GM23338 (cell line): ENCODE measurements at regions not wholly inside any gene's neighbourhood (a gene's known extent, or its start where the extent isn't known, plus 50 kb on each side); places are given as distances from the start of the nearest gene placed in this dataset.

Experiments used
- ATAC-seq: fragments of 200-7000 bp; cut with Tn5 transposase; 3 replicates; pipeline ENCODE4 v1.9.1; 2020
- DNase-seq: peaks from one replicate; pipeline ENCODE4 v3.0.0-alpha.2; 2015; ENCODE audit warnings: low spot score
- H2AFZ ChIP-seq: fragments of 200-600 bp; sonication (generic); 2 replicates; pipeline ENCODE4 v1.8.0; 2016; ENCODE audit warnings: antibody characterized with exemption, mild to moderate bottlenecking, moderate library complexity
- H3F3A ChIP-seq: fragments of 200-600 bp; sonication (generic); replicated peaks from 2 replicates; pipeline ENCODE4 v1.8.0; 2017; ENCODE audit warnings: antibody characterized with exemption, mixed run types, low read depth
- H3K27ac ChIP-seq: fragments of 200-600 bp; sonication (generic); 2 replicates; pipeline ENCODE4 v1.6.1; 2016; ENCODE audit warnings: low read depth
- H3K27me3 ChIP-seq: fragments of 200-600 bp; sonication (generic); 2 replicates; pipeline ENCODE4 v1.8.0; 2016; ENCODE audit warnings: mild to moderate bottlenecking, mixed run types, moderate library complexity; ENCODE audit not compliant: insufficient read depth
- H3K36me3 ChIP-seq: fragments of 200-600 bp; sonication (generic); 2 replicates; pipeline ENCODE4 v1.8.0; 2016; ENCODE audit warnings: mild to moderate bottlenecking; ENCODE audit not compliant: insufficient read depth
- H3K4me1 ChIP-seq: fragments of 200-600 bp; sonication (generic); 2 replicates; pipeline ENCODE4 v1.8.0; 2016; ENCODE audit warnings: mild to moderate bottlenecking, moderate library complexity; ENCODE audit not compliant: insufficient read depth
- H3K4me2 ChIP-seq: fragments of 200-600 bp; sonication (generic); 2 replicates; pipeline ENCODE4 v1.7.1; 2017; ENCODE audit warnings: mixed run types
- H3K4me3 ChIP-seq: fragments of 200-600 bp; sonication (generic); 2 replicates; pipeline ENCODE4 v1.6.1; 2016; ENCODE audit warnings: mixed run types
- H3K79me2 ChIP-seq: fragments of 200-600 bp; sonication (generic); replicated peaks from 2 replicates; pipeline ENCODE4 v1.8.0; 2017; ENCODE audit warnings: mild to moderate bottlenecking; ENCODE audit not compliant: insufficient read depth
- H3K9me2 ChIP-seq: fragments of 200-600 bp; sonication (generic); 2 replicates; pipeline ENCODE4 v1.8.0; 2017; ENCODE audit not compliant: insufficient read depth
- H4K20me1 ChIP-seq: fragments of 200-600 bp; sonication (generic); replicated peaks from 2 replicates; pipeline ENCODE4 v1.8.0; 2017; ENCODE audit warnings: mild to moderate bottlenecking; ENCODE audit not compliant: insufficient read depth
- H3K27ac Mint-ChIP-seq: 2 replicates; pipeline ENCODE4 v1.8.0; 2020; ENCODE audit warnings: inconsistent platforms, mild to moderate bottlenecking, moderate library complexity, mixed read lengths
- H3K27me3 Mint-ChIP-seq: 3 replicates; pipeline ENCODE4 v1.8.0; 2022; ENCODE audit warnings: low read depth, mild to moderate bottlenecking, moderate library complexity, mixed read lengths, inconsistent platforms; ENCODE audit not compliant: insufficient read depth, poor library complexity
- H3K36me3 Mint-ChIP-seq: 3 replicates; pipeline ENCODE4 v1.8.0; 2021; ENCODE audit warnings: low read depth, mild to moderate bottlenecking, inconsistent platforms, moderate library complexity, mixed read lengths
- H3K4me1 Mint-ChIP-seq: 3 replicates; pipeline ENCODE4 v1.8.0; 2020; ENCODE audit warnings: mild to moderate bottlenecking, inconsistent platforms, mixed read lengths
- H3K4me3 Mint-ChIP-seq: 3 replicates; pipeline ENCODE4 v1.8.0; 2021; ENCODE audit warnings: moderate library complexity, mild to moderate bottlenecking, inconsistent platforms, mixed read lengths
- H3K9me3 Mint-ChIP-seq: 3 replicates; pipeline ENCODE4 v1.8.0; 2020; ENCODE audit warnings: moderate library complexity, mild to moderate bottlenecking, inconsistent platforms, mixed read lengths
- CREB1 ChIP-seq: fragments of 250-450 bp; sonication (Bioruptor Pico); IDR thresholded peaks from 2 replicates; pipeline ENCODE4 v1.5.0; 2020; ENCODE audit warnings: low read depth, mild to moderate bottlenecking, moderate library complexity
- CTCF ChIP-seq, 2 experiments: fragments of 200-600 bp in 1 of 2; sonication (generic) in 1 of 2; conservative IDR thresholded peaks; 2 replicates each; pipeline versions ENCODE4 v1.5.1 to v1.6.1; 2016 to 2017; ENCODE audit warnings: antibody characterized with exemption in 2 of 2, low read depth in 2 of 2, mild to moderate bottlenecking in 2 of 2, moderate library complexity in 1 of 2
- ETS1 ChIP-seq: IDR thresholded peaks from 2 replicates; pipeline ENCODE4 v1.6.1; 2016; ENCODE audit warnings: antibody characterized with exemption
- EZH2phosphoT487 ChIP-seq: fragments of 200-600 bp; sonication (generic); IDR thresholded peaks from one replicate; pipeline ENCODE4 v1.8.1; 2018; ENCODE audit warnings: antibody characterized with exemption; ENCODE audit not compliant: unreplicated experiment
- JUNB ChIP-seq: IDR thresholded peaks from one replicate; pipeline ENCODE4 v1.6.1; 2016; ENCODE audit warnings: antibody characterized with exemption; ENCODE audit not compliant: unreplicated experiment
- NANOG ChIP-seq: IDR thresholded peaks from 2 replicates; pipeline ENCODE4 v1.6.1; 2016; ENCODE audit warnings: antibody characterized with exemption, borderline replicate concordance
- POLR2AphosphoS5 ChIP-seq: IDR thresholded peaks from 2 replicates; pipeline ENCODE4 v1.6.1; 2016; ENCODE audit warnings: antibody characterized with exemption, low read depth
- REST ChIP-seq: IDR thresholded peaks from one replicate; pipeline ENCODE4 v1.6.1; 2018; ENCODE audit warnings: antibody characterized with exemption; ENCODE audit not compliant: unreplicated experiment
- STAT1 ChIP-seq: IDR thresholded peaks from one replicate; pipeline ENCODE4 v1.6.1; 2016; ENCODE audit warnings: antibody characterized with exemption; ENCODE audit not compliant: unreplicated experiment
- ZNF114 ChIP-seq: fragments of 250-450 bp; sonication (Bioruptor Pico); IDR thresholded peaks from 2 replicates; pipeline ENCODE4 v1.5.0; 2020; ENCODE audit warnings: mild to moderate bottlenecking, moderate library complexity
- ZNF331 ChIP-seq: fragments of 250-450 bp; sonication (Bioruptor Pico); IDR thresholded peaks from 2 replicates; pipeline ENCODE4 v1.5.0; 2020; ENCODE audit warnings: low read depth, mild to moderate bottlenecking, moderate library complexity
- TF ChIP-seq, protein P1 (sequence below): fragments of 250-450 bp; sonication (Bioruptor Pico); IDR thresholded peaks from 2 replicates; pipeline ENCODE4 v1.5.0; 2020; ENCODE audit warnings: mild to moderate bottlenecking, moderate library complexity

DNA sequence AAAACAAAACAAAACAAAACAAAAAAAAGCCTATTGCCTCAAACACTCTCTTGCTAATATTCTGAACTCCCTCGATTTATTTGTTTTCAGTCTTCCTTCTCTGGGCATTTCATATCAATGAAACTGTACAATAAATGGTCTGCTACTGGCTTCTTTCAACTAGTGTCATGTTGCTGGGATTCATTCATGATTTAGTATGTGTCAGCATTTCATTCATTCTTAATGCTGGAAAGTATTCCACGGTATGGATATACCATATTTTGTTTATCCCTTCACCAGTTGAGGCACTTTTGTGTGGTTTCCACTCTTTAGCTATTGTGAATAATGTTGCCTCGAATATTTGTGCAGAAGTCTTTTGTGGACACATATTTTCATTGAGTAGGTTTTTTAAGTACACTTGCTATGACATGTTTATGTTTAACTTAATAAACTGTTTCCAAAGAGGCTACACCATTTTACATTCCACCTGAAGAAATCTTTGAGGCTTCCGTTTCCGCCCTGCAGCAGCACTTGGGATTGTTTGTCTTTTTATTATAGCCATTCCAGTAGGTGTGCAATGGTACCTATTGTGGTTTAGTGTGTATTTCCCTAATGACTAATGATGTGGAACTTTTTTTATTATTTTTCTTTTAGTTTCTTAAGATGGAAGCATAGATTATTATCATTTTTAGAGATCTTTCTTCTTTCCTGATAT is 543.6 kb upstream of the SOX11 start (continued):
- TF ChIP-seq CREB1 (CRISPR knock-in tag) (no peak), NANOG (no peak), ZNF331 (CRISPR knock-in tag) (no peak), ZNF114 (no peak), JUNB (no peak)
- TF ChIP-seq, protein P1, sequence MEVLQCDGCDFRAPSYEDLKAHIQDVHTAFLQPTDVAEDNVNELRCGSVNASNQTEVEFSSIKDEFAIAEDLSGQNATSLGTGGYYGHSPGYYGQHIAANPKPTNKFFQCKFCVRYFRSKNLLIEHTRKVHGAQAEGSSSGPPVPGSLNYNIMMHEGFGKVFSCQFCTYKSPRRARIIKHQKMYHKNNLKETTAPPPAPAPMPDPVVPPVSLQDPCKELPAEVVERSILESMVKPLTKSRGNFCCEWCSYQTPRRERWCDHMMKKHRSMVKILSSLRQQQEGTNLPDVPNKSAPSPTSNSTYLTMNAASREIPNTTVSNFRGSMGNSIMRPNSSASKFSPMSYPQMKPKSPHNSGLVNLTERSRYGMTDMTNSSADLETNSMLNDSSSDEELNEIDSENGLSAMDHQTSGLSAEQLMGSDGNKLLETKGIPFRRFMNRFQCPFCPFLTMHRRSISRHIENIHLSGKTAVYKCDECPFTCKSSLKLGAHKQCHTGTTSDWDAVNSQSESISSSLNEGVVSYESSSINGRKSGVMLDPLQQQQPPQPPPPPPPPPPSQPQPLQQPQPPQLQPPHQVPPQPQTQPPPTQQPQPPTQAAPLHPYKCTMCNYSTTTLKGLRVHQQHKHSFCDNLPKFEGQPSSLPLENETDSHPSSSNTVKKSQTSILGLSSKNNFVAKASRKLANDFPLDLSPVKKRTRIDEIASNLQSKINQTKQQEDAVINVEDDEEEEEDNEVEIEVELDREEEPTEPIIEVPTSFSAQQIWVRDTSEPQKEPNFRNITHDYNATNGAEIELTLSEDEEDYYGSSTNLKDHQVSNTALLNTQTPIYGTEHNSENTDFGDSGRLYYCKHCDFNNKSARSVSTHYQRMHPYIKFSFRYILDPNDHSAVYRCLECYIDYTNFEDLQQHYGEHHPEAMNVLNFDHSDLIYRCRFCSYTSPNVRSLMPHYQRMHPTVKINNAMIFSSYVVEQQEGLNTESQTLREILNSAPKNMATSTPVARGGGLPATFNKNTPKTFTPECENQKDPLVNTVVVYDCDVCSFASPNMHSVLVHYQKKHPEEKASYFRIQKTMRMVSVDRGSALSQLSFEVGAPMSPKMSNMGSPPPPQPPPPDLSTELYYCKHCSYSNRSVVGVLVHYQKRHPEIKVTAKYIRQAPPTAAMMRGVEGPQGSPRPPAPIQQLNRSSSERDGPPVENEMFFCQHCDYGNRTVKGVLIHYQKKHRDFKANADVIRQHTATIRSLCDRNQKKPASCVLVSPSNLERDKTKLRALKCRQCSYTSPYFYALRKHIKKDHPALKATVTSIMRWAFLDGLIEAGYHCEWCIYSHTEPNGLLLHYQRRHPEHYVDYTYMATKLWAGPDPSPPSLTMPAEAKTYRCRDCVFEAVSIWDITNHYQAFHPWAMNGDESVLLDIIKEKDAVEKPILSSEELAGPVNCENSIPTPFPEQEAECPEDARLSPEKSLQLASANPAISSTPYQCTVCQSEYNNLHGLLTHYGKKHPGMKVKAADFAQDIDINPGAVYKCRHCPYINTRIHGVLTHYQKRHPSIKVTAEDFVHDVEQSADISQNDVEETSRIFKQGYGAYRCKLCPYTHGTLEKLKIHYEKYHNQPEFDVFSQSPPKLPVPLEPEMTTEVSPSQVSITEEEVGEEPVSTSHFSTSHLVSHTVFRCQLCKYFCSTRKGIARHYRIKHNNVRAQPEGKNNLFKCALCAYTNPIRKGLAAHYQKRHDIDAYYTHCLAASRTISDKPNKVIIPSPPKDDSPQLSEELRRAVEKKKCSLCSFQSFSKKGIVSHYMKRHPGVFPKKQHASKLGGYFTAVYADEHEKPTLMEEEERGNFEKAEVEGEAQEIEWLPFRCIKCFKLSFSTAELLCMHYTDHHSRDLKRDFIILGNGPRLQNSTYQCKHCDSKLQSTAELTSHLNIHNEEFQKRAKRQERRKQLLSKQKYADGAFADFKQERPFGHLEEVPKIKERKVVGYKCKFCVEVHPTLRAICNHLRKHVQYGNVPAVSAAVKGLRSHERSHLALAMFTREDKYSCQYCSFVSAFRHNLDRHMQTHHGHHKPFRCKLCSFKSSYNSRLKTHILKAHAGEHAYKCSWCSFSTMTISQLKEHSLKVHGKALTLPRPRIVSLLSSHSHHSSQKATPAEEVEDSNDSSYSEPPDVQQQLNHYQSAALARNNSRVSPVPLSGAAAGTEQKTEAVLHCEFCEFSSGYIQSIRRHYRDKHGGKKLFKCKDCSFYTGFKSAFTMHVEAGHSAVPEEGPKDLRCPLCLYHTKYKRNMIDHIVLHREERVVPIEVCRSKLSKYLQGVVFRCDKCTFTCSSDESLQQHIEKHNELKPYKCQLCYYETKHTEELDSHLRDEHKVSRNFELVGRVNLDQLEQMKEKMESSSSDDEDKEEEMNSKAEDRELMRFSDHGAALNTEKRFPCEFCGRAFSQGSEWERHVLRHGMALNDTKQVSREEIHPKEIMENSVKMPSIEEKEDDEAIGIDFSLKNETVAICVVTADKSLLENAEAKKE (CRISPR knock-in tag) = no peak

- no peak overlapping the region for H3K4me2 ChIP-seq
- Mint-ChIP-seq H3K27me3 (peaks cover 3% of the 10 kb centered on the region), H3K4me3 (no peak overlapping the region), H3K27ac (no peak overlapping the region), H3K4me1 (no peaks in the 10 kb centered on the region), H3K36me3 (peaks cover 29% of the 10 kb centered on the region), H3K9me3 (peaks cover 81% of the 10 kb centered on the region)
- H2AFZ ChIP-seq = no peak overlapping the region
- no peaks in the 10 kb centered on the region; the same call in 1 of the 2 replicates for H3K36me3 ChIP-seq
- no peak overlapping the region for H3K27ac ChIP-seq
- no peaks in the 10 kb centered on the region for H3F3A ChIP-seq
- no peak for DNase-seq
- no peaks in the 10 kb centered on the region; the same call in 1 of the 2 replicates for H3K9me2 ChIP-seq
- H3K4me3 ChIP-seq = no peak overlapping the region
- H3K27me3 ChIP-seq = no peaks in the 10 kb centered on the region
- ATAC-seq = no peak
- no peaks in the 10 kb centered on the region for H3K79me2 ChIP-seq
- no peaks in the 10 kb centered on the region; the same call in 1 of the 2 replicates for H4K20me1 ChIP-seq
- no peaks in the 10 kb centered on the region for H3K4me1 ChIP-seq
- TF ChIP-seq JUNB = no peak
- TF ChIP-seq NANOG = no peak
- TF ChIP-seq CTCF (conservative IDR thresholded peaks at IDR 0.05; ENCODE audit: low read depth in 2 of 2) = no peak
- no peak for TF ChIP-seq STAT1
- TF ChIP-seq POLR2AphosphoS5 = no peak
- TF ChIP-seq EZH2phosphoT487 = no peak
- no peak for TF ChIP-seq CREB1 (CRISPR knock-in tag)
- no peak for TF ChIP-seq ETS1
- no peak for TF ChIP-seq REST
These were observed 541.3 kb upstream of the SOX11 start for GRCh38 chr2:5150871-5151270.
